ENCODE measurements at regions not wholly inside any gene's neighbourhood (a gene's known extent, or its start where the extent isn't known, plus 50 kb on each side); places are given as distances from the start of the nearest gene placed in this dataset.
"Not testable (repeated sequence)": the region's sequence is repeated elsewhere in the genome, so short reads cannot be mapped to it uniquely, and the experiment has no call there.

DNA sequence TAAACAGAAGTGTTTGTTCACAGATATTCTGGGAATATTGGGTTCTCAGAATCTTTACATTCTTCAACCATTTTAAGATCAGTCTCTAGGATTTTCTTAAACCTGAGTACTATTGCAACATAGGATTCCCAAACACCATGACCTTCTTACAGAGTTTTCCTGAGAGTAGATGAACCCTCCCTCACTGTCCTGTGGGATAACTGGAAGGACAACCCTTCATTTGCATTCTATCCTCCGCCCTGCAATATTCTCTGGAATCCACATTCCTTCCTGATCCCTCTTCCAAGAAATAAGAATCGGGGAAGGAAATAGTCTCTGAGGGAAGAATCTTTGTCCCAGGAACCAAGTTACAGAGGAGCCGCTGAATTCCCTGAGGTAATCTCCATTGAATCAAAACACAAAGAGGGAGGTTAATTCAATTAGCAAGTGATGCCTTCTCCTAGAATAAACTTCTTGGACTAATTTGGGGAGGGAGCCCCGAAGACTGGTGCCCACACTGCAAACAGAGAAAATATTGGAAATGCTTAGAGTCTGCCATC is 99.8 kb upstream of the MBIP start:
- Histone ChIP-seq H3K27me3 (no peaks in the 10 kb centered on the region), H3K4me3 (no peak overlapping the region), H3K27ac (no peak overlapping the region), H3K4me1 (ENCODE audit: low read depth) (peaks cover 5% of the 10 kb centered on the region), H3K9me3 (ENCODE audit: low read depth) (no peaks in the 10 kb centered on the region), H3K36me3 (no peaks in the 10 kb centered on the region)
- TF ChIP-seq CTCF (IDR thresholded peaks at IDR 0.05; ENCODE audit: low read depth, low read length), result no peak
- DNase-seq (ENCODE audit: low read depth in 1 of 2, low spot score in 1 of 2), result no peak

- H3K27ac ChIP-seq, result no peak overlapping the region
- H3K9me3 ChIP-seq (ENCODE audit: low read depth), result no peaks in the 10 kb centered on the region
- no peak for TF ChIP-seq CTCF (IDR thresholded peaks at IDR 0.05; ENCODE audit: low read depth, low read length)
- no peak overlapping the region for H3K4me3 ChIP-seq
- DNase-seq (ENCODE audit: low read depth in 1 of 2, low spot score in 1 of 2), result no peak
- H3K27me3 ChIP-seq, result no peaks in the 10 kb centered on the region
- H3K4me1 ChIP-seq (ENCODE audit: low read depth), result peaks cover 5% of the 10 kb centered on the region
- H3K36me3 ChIP-seq, result no peaks in the 10 kb centered on the region
Observed at GRCh38 chr14:36418937-36419336, 98.5 kb upstream of the MBIP start.

GRCh38 chr14:36411951-36412350 is 91.5 kb upstream of the MBIP start:
- not testable (repeated sequence) for H3K27ac ChIP-seq; H3K4me1 ChIP-seq (ENCODE audit: low read depth); H3K27me3 ChIP-seq; DNase-seq (ENCODE audit: low read depth in 1 of 2, low spot score in 1 of 2); H3K36me3 ChIP-seq; H3K9me3 ChIP-seq (ENCODE audit: low read depth); H3K4me3 ChIP-seq

DNA sequence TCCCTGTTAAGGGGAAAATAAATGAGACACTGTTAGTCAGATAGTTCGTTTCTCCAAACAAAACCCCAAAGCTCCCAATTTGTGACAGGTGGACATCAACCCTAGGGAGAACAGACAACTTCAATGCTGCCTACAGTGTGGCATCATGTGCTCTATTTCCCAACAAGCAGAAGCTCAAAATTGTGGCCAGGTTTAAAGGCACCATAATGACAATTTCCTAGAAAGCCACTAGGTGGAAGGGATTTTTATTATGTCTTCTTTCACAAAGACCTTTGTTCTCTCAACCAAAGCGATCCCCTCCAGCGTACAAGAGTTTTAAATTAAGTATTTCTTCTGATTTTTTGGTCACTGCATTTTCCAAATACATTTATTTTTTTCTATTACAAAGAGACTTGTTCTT is 88.0 kb upstream of the MBIP start:
- no peak overlapping the region for H3K4me3 ChIP-seq
- TF ChIP-seq CTCF (IDR thresholded peaks at IDR 0.05; ENCODE audit: low read depth, low read length), result no peak
- no peaks in the 10 kb centered on the region for H3K4me1 ChIP-seq (ENCODE audit: low read depth)
- no peaks in the 10 kb centered on the region for H3K9me3 ChIP-seq (ENCODE audit: low read depth)
- no peak overlapping the region for H3K27ac ChIP-seq
- no peak for DNase-seq (ENCODE audit: low read depth in 1 of 2, low spot score in 1 of 2)
- H3K36me3 ChIP-seq, result no peaks in the 10 kb centered on the region
- no peaks in the 10 kb centered on the region for H3K27me3 ChIP-seq

DNA sequence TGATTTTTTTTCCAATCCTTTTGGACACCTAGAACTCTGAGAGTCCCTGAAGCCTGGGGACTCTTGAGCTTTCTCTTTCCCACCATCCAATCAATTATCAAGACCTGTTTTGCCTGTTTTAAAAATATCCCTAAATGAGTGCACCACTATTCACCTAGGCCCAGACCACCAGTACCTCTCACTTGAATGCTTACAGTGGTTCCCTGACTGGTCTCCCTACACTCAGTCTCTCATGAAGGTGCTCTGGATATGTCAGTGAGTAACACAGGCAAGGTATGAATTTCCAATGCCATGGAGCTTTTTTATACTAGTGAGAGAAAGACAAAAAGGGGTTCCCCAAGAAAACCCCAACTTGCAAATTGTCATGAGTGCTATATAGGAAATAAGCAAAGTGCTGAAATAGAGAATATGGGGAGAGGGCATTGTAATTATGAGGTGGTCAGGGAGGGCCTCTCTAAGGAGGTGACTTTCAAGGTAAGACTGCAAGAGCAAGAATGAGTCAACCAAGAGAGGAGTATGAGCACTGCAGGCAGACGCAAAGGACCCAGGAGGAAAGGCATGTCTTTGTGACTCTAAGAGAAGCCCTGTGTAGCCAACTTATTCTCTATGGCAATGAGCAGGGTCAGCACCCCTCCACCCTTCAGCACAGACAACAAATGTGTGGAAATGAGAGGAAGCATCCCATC is 85.3 kb upstream of the MBIP start:
- no peaks in the 10 kb centered on the region for H3K9me3 ChIP-seq (ENCODE audit: low read depth)
- no peak for DNase-seq (ENCODE audit: low read depth in 1 of 2, low spot score in 1 of 2)
- H3K4me1 ChIP-seq (ENCODE audit: low read depth), result no peaks in the 10 kb centered on the region
- no peaks in the 10 kb centered on the region for H3K36me3 ChIP-seq
- no peaks in the 10 kb centered on the region for H3K27me3 ChIP-seq
- H3K4me3 ChIP-seq, result no peak overlapping the region
- H3K27ac ChIP-seq, result no peak overlapping the region
- TF ChIP-seq CTCF (IDR thresholded peaks at IDR 0.05; ENCODE audit: low read depth, low read length), result no peak

- Histone ChIP-seq H3K9me3 (ENCODE audit: low read depth) (no peaks in the 10 kb centered on the region), H3K4me3 (no peak overlapping the region), H3K4me1 (ENCODE audit: low read depth) (no peaks in the 10 kb centered on the region), H3K27me3 (no peaks in the 10 kb centered on the region), H3K36me3 (no peaks in the 10 kb centered on the region), H3K27ac (no peak overlapping the region)
- no peak for TF ChIP-seq CTCF (IDR thresholded peaks at IDR 0.05; ENCODE audit: low read depth, low read length)
- no peak for DNase-seq (ENCODE audit: low read depth in 1 of 2, low spot score in 1 of 2)
Observed at GRCh38 chr14:36402867-36403266, 82.4 kb upstream of the MBIP start.
